H1 (cell line): ENCODE measurements at regions not wholly inside any gene's neighbourhood (a gene's known extent, or its start where the extent isn't known, plus 50 kb on each side); places are given as distances from the start of the nearest gene placed in this dataset.
"Not testable (repeated sequence)": the region's sequence is repeated elsewhere in the genome, so short reads cannot be mapped to it uniquely, and the experiment has no call there.

ENCODE experiments used
- CTCF ChIA-PET: fragments of 300-600 bp; sonication (Branson Sonifier 250); formaldehyde crosslinking; loops from one replicate; lab custom pipeline; 2021; ENCODE audit not compliant: partially characterized antibody; lab: Charles Lee
- POLR2A ChIA-PET: fragments of 300-600 bp; sonication (Branson Sonifier 250); formaldehyde crosslinking; loops from one replicate; lab custom pipeline; 2021; ENCODE audit warnings: inconsistent platforms; ENCODE audit not compliant: partially characterized antibody; lab: Charles Lee
- DNase-seq, 2 experiments: peaks; one replicate each; pipeline versions ENCODE4 v3.0.0 to v3.0.0-alpha.2; 2010 to 2022; ENCODE audit warnings: low spot score in 2 of 2, low read depth in 1 of 2, mixed read lengths in 1 of 2
- FAIRE-seq: peaks from 2 replicates; lab custom pipeline; 2011; peaks lifted over from hg19 to GRCh38; lab: Jason Lieb, UNC
- H2AFZ ChIP-seq: 2 replicates; pipeline ENCODE4 v1.8.1; 2012; ENCODE audit warnings: low read length, inconsistent platforms
- H2AK5ac ChIP-seq: 2 replicates; pipeline ENCODE4 v1.6.1; 2013; ENCODE audit warnings: low read depth, low read length
- H2BK120ac ChIP-seq: replicated peaks from 2 replicates; pipeline ENCODE3; 2013; ENCODE audit warnings: low read depth, low read length, inconsistent platforms
- H2BK12ac ChIP-seq: 2 replicates; pipeline ENCODE4 v1.6.1; 2013; ENCODE audit warnings: low read depth, low read length
- H2BK15ac ChIP-seq: 2 replicates; pipeline ENCODE4 v1.6.1; 2013; ENCODE audit warnings: low read length
- H2BK20ac ChIP-seq: 2 replicates; pipeline ENCODE4 v1.6.1; 2013; ENCODE audit warnings: low read length
- H2BK5ac ChIP-seq: 2 replicates; pipeline ENCODE4 v1.6.1; 2013; ENCODE audit warnings: low read depth, low read length
- H3K14ac ChIP-seq: 2 replicates; pipeline ENCODE4 v1.6.1; 2013; ENCODE audit warnings: inconsistent platforms; ENCODE audit not compliant: insufficient read length
- H3K18ac ChIP-seq: 2 replicates; pipeline ENCODE4 v1.6.1; 2013; ENCODE audit warnings: low read length; ENCODE audit errors: extremely low read depth
- H3K23ac ChIP-seq: 2 replicates; pipeline ENCODE4 v1.6.1; 2013; ENCODE audit warnings: inconsistent platforms; ENCODE audit not compliant: insufficient read length
- H3K23me2 ChIP-seq: 2 replicates; pipeline ENCODE4 v1.6.1; 2013; ENCODE audit warnings: low read depth, low read length
- H3K27ac ChIP-seq: 2 replicates; pipeline ENCODE4 v1.6.1; 2011; ENCODE audit warnings: low read depth, low read length, inconsistent platforms
- H3K27me3 ChIP-seq, 4 experiments: replicated peaks in 1 of 4; 1 replicate in 1 of 4; 2 replicates in 3 of 4; pipeline versions ENCODE4 v1.6.1 to v1.8.1; 2011 to 2013; ENCODE audit warnings: low read length in 3 of 4, mild to moderate bottlenecking in 3 of 4, inconsistent platforms in 2 of 4, mixed read lengths in 2 of 4, moderate library complexity in 1 of 4; ENCODE audit not compliant: control insufficient read depth in 3 of 4, insufficient read depth in 3 of 4; ENCODE audit errors: extremely low read depth in 1 of 4
- H3K36me3 ChIP-seq, 4 experiments: 2 replicates each; pipeline versions ENCODE4 v1.6.1 to v1.8.1; 2011 to 2013; ENCODE audit warnings: mild to moderate bottlenecking in 4 of 4, low read length in 3 of 4, moderate library complexity in 2 of 4, control low read depth in 1 of 4, inconsistent platforms in 1 of 4; ENCODE audit not compliant: insufficient read depth in 4 of 4, control insufficient read depth in 2 of 4
- H3K4ac ChIP-seq: replicated peaks from 2 replicates; pipeline ENCODE3; 2013; ENCODE audit warnings: low read length, low read depth, mixed read lengths, inconsistent platforms; ENCODE audit not compliant: insufficient read length
- H3K4me1 ChIP-seq, 4 experiments: replicated peaks in 1 of 4; 1 replicate in 1 of 4; 2 replicates in 3 of 4; pipeline versions ENCODE4 v1.6.1 to v1.8.1; 2011 to 2013; ENCODE audit warnings: low read length in 3 of 4, inconsistent platforms in 2 of 4, mixed read lengths in 1 of 4; ENCODE audit not compliant: insufficient read depth in 4 of 4, control insufficient read depth in 3 of 4
- H3K4me2 ChIP-seq, 2 experiments: 2 replicates each; pipeline versions ENCODE4 v1.6.1 to v1.8.1; 2011 to 2013; ENCODE audit warnings: low read depth in 2 of 2, low read length in 2 of 2, control low read depth in 1 of 2, inconsistent platforms in 1 of 2, mild to moderate bottlenecking in 1 of 2; ENCODE audit not compliant: insufficient read depth in 1 of 2
- H3K4me3 ChIP-seq, 4 experiments: fragments of 200-600, 300-600 bp in 1 of 4; sonication (generic), shearing (Covaris generic), sonication (Bioruptor Twin) in 1 of 4; 2 replicates each; pipeline versions ENCODE4 v1.5.1 to v1.8.1; 2011 to 2016; ENCODE audit warnings: low read length in 4 of 4, low read depth in 3 of 4, control low read depth in 2 of 4, inconsistent platforms in 2 of 4, mild to moderate bottlenecking in 2 of 4, mixed read lengths in 1 of 4, moderate library complexity in 1 of 4; ENCODE audit not compliant: insufficient read depth in 2 of 4; ENCODE audit errors: extremely low read depth in 1 of 4
- H3K56ac ChIP-seq: replicated peaks from 2 replicates; pipeline ENCODE3; 2013; ENCODE audit warnings: low read depth, mild to moderate bottlenecking, mixed read lengths, low read length, inconsistent platforms; ENCODE audit not compliant: insufficient read length
- H3K79me1 ChIP-seq: 2 replicates; pipeline ENCODE4 v1.6.1; 2013; ENCODE audit warnings: low read depth, low read length, control low read depth
- H3K79me2 ChIP-seq, 2 experiments: 2 replicates each; pipeline versions ENCODE4 v1.6.1 to v1.8.1; 2012 to 2013; ENCODE audit warnings: low read length in 2 of 2, mild to moderate bottlenecking in 2 of 2, inconsistent platforms in 1 of 2; ENCODE audit not compliant: insufficient read depth in 2 of 2, control insufficient read depth in 1 of 2
- H3K9ac ChIP-seq, 4 experiments: replicated peaks in 1 of 4; 1 replicate in 1 of 4; 2 replicates in 3 of 4; pipeline versions ENCODE4 v1.6.1 to v1.8.1; 2011 to 2013; ENCODE audit warnings: low read depth in 3 of 4, low read length in 3 of 4, control low read depth in 2 of 4, mild to moderate bottlenecking in 2 of 4, moderate library complexity in 2 of 4, inconsistent platforms in 1 of 4; ENCODE audit errors: extremely low read depth in 1 of 4
- H3K9me3 ChIP-seq, 2 experiments: 2 replicates each; pipeline versions ENCODE4 v1.6.1 to v1.8.1; 2012 to 2013; ENCODE audit warnings: mild to moderate bottlenecking in 2 of 2, moderate library complexity in 2 of 2, control low read depth in 1 of 2, inconsistent platforms in 1 of 2, low read depth in 1 of 2, low read length in 1 of 2, mixed read lengths in 1 of 2; ENCODE audit not compliant: insufficient read depth in 2 of 2
- H4K20me1 ChIP-seq, 2 experiments: replicated peaks in 1 of 2; 2 replicates each; pipeline versions ENCODE3 to v1.8.1; 2011 to 2013; ENCODE audit warnings: inconsistent platforms in 2 of 2, low read length in 2 of 2, mild to moderate bottlenecking in 1 of 2; ENCODE audit not compliant: insufficient read depth in 2 of 2, control insufficient read depth in 1 of 2
- H4K5ac ChIP-seq: 2 replicates; pipeline ENCODE4 v1.6.1; 2013; ENCODE audit warnings: low read length, low read depth, mixed read lengths, inconsistent platforms; ENCODE audit not compliant: insufficient read length
- H4K8ac ChIP-seq: 2 replicates; pipeline ENCODE4 v1.8.0; 2013; ENCODE audit warnings: mild to moderate bottlenecking, moderate library complexity, low read length, inconsistent platforms; ENCODE audit not compliant: insufficient read depth; ENCODE audit errors: extremely low read depth
- H4K91ac ChIP-seq: replicated peaks from 2 replicates; pipeline ENCODE3; 2013; ENCODE audit warnings: low read length, mixed read lengths, inconsistent platforms; ENCODE audit not compliant: insufficient read length
- WGBS, 2 experiments: shearing (Covaris generic) in 1 of 2; methylation state at CpG; one replicate each; pipeline versions ENCODE4 v1.1.6 to v1.1.7; 2013 to 2015; ENCODE audit warnings: low lambda C conversion rate in 2 of 2, mixed read lengths in 2 of 2, inconsistent platforms in 1 of 2, low coverage in 1 of 2, missing lambda C conversion rate in 1 of 2; ENCODE audit not compliant: insufficient replicate concordance in 2 of 2, insufficient coverage in 1 of 2, insufficient read length in 1 of 2; ENCODE audit errors: extremely low coverage in 1 of 2, missing lambda C conversion rate in 1 of 2; 5-methylcytosine and 5-hydroxymethylcytosine counted together

GRCh38 chr1:148403085-148403456 is 80.0 kb downstream of the PPIAL4G start:
- H3K23ac ChIP-seq, H2BK5ac ChIP-seq, H2AFZ ChIP-seq, H3K36me3 ChIP-seq, H3K14ac ChIP-seq, H3K27me3 ChIP-seq, H3K9ac ChIP-seq, H4K20me1 ChIP-seq, H3K27ac ChIP-seq, H2BK15ac ChIP-seq, H2BK12ac ChIP-seq, H2BK20ac ChIP-seq, H4K5ac ChIP-seq, H4K8ac ChIP-seq, H3K4ac ChIP-seq, H3K56ac ChIP-seq, H3K18ac ChIP-seq, FAIRE-seq, H4K91ac ChIP-seq, H2AK5ac ChIP-seq, H3K23me2 ChIP-seq, CTCF ChIA-PET, H3K9me3 ChIP-seq, DNase-seq, H3K4me1 ChIP-seq, H3K79me1 ChIP-seq, H3K79me2 ChIP-seq, H2BK120ac ChIP-seq: not testable (repeated sequence)
- Histone ChIP-seq H3K4me3 (peak overlapping the region in 2 of 4 experiments; percentile 70 to 82; a peak in 3 of 8 replicates), H3K4me2 (peak overlapping the region; percentile 78 to 79; a peak in 2 of 4 replicates)
- POLR2A ChIA-PET, result interaction anchor here (0.9 to 1.8 kb wide), 5 partner anchors 10 to 139 kb away, joined by 3 to 12 read pairs (median 3); no protein-coding TSS in a partner anchor
- 83% methylated on average over 2 of the region's 7 CpGs; no CpG with 5 or more reads in 1 of the 2 experiments for WGBS, 2 experiments
